IMR-90 (cell line): ENCODE measurements at regions not wholly inside any gene's neighbourhood (a gene's known extent, or its start where the extent isn't known, plus 50 kb on each side); places are given as distances from the start of the nearest gene placed in this dataset.

Experiments used
- ATAC-seq: fragments of 200-7000 bp; cut with Tn5 transposase; 2 replicates; pipeline ENCODE4 v1.9.1; 2020; ENCODE audit warnings: low read depth, mild to moderate bottlenecking, moderate library complexity
- BruUV-seq: library from RNA; stranded (reverse); fragments of 400-500 nt; replicated peaks from 2 replicates; lab custom pipeline; 2021; lab: Mats Ljungman, UMichigan
- CTCF ChIA-PET: fragments of 300-600 bp; formaldehyde crosslinking; extraction: SDS; loops from one replicate; lab custom pipeline; 2021; ENCODE audit warnings: antibody characterized with exemption; lab: Yijun Ruan, JAX
- POLR2A ChIA-PET: fragments of 300-600 bp; sonication (Branson Sonifier 250); formaldehyde crosslinking; loops from one replicate; lab custom pipeline; 2022; ENCODE audit warnings: antibody characterized with exemption; ENCODE audit not compliant: unreplicated experiment; lab: Charles Lee
- DNase-seq: peaks from one replicate; pipeline ENCODE4 v3.0.0; 2013
- H2AFZ ChIP-seq: replicated peaks from 2 replicates; pipeline ENCODE3; 2013; ENCODE audit warnings: low read length, mild to moderate bottlenecking; ENCODE audit not compliant: poor library complexity
- H2AK5ac ChIP-seq: 2 replicates; pipeline ENCODE4 v1.6.1; 2013; ENCODE audit warnings: low read depth, low read length, inconsistent platforms
- H2AK9ac ChIP-seq: replicated peaks from 2 replicates; pipeline ENCODE3; 2013; ENCODE audit warnings: mild to moderate bottlenecking, low read depth, low read length, moderate library complexity; ENCODE audit not compliant: poor library complexity
- H2BK120ac ChIP-seq: 2 replicates; pipeline ENCODE4 v1.6.1; 2013; ENCODE audit warnings: low read depth, low read length, inconsistent platforms
- H2BK15ac ChIP-seq: 3 replicates; pipeline ENCODE4 v1.6.1; 2013; ENCODE audit warnings: low read depth, low read length, inconsistent platforms
- H2BK20ac ChIP-seq: 2 replicates; pipeline ENCODE4 v1.6.1; 2013; ENCODE audit warnings: low read depth, mild to moderate bottlenecking, inconsistent platforms, low read length, moderate library complexity
- H2BK5ac ChIP-seq: 2 replicates; pipeline ENCODE4 v1.6.1; 2013; ENCODE audit warnings: mild to moderate bottlenecking, low read depth, low read length, inconsistent platforms; ENCODE audit not compliant: poor library complexity, severe bottlenecking
- H3K14ac ChIP-seq: replicated peaks from 2 replicates; pipeline ENCODE4 v1.6.1; 2013; ENCODE audit warnings: low read depth, low read length, inconsistent platforms
- H3K18ac ChIP-seq: 2 replicates; pipeline ENCODE4 v1.6.1; 2013; ENCODE audit warnings: low read depth, low read length, control low read depth
- H3K23ac ChIP-seq: 2 replicates; pipeline ENCODE4 v1.6.1; 2013; ENCODE audit warnings: low read depth, low read length, inconsistent platforms
- H3K27ac ChIP-seq: 2 replicates; pipeline ENCODE4 v1.5.1; 2013; ENCODE audit warnings: mild to moderate bottlenecking, control low read depth, low read length; ENCODE audit not compliant: insufficient read depth
- H3K27me3 ChIP-seq: 2 replicates; pipeline ENCODE4 v1.6.1; 2013; ENCODE audit warnings: low read length; ENCODE audit not compliant: control insufficient read depth, insufficient read depth
- H3K36me3 ChIP-seq: 2 replicates; pipeline ENCODE4 v1.6.1; 2013; ENCODE audit warnings: low read length, mixed read lengths; ENCODE audit not compliant: control insufficient read depth, insufficient read depth
- H3K4ac ChIP-seq: 2 replicates; pipeline ENCODE4 v1.6.1; 2013; ENCODE audit warnings: low read depth, low read length, inconsistent platforms
- H3K4me1 ChIP-seq: 2 replicates; pipeline ENCODE4 v1.6.1; 2013; ENCODE audit warnings: low read length, mixed read lengths; ENCODE audit not compliant: control insufficient read depth, insufficient read depth
- H3K4me2 ChIP-seq: 2 replicates; pipeline ENCODE4 v1.6.1; 2013; ENCODE audit warnings: low read depth, mild to moderate bottlenecking, control low read depth, low read length, moderate library complexity
- H3K4me3 ChIP-seq: 2 replicates; pipeline ENCODE4 v1.5.1; 2013; ENCODE audit warnings: low read depth, mild to moderate bottlenecking, control low read depth, low read length, moderate library complexity; ENCODE audit not compliant: insufficient read depth
- H3K56ac ChIP-seq: 2 replicates; pipeline ENCODE4 v1.6.1; 2013; ENCODE audit warnings: low read length, inconsistent platforms; ENCODE audit not compliant: insufficient read depth; ENCODE audit errors: extremely low read depth
- H3K79me1 ChIP-seq, 2 experiments: 2 replicates each; pipeline ENCODE4 v1.6.1; 2013; ENCODE audit warnings: low read length in 2 of 2, inconsistent platforms in 1 of 2, low read depth in 1 of 2
- H3K9ac ChIP-seq: 2 replicates; pipeline ENCODE4 v1.6.1; 2013; ENCODE audit warnings: low read depth, low read length, control low read depth
- H3K9me1 ChIP-seq: 2 replicates; pipeline ENCODE4 v1.6.1; 2013; ENCODE audit warnings: low read length, inconsistent platforms; ENCODE audit not compliant: insufficient read depth
- H3K9me3 ChIP-seq: 2 replicates; pipeline ENCODE4 v1.6.1; 2013; ENCODE audit warnings: low read length; ENCODE audit not compliant: control insufficient read depth, insufficient read depth
- H4K20me1 ChIP-seq: 2 replicates; pipeline ENCODE4 v1.6.1; 2013; ENCODE audit warnings: low read length, inconsistent platforms; ENCODE audit not compliant: insufficient read depth
- H4K5ac ChIP-seq: 2 replicates; pipeline ENCODE4 v1.6.1; 2013; ENCODE audit warnings: mild to moderate bottlenecking, low read depth, low read length, control low read depth
- H4K8ac ChIP-seq, 2 experiments: 2 replicates each; pipeline ENCODE4 v1.6.1; 2013; ENCODE audit warnings: low read depth in 2 of 2, low read length in 2 of 2, control low read depth in 1 of 2, inconsistent platforms in 1 of 2
- H4K91ac ChIP-seq: 2 replicates; pipeline ENCODE4 v1.6.1; 2013; ENCODE audit warnings: low read depth, low read length, inconsistent platforms; ENCODE audit not compliant: insufficient read depth
- CEBPB ChIP-seq: IDR thresholded peaks from 2 replicates; pipeline ENCODE4 v1.6.1; 2012; ENCODE audit warnings: low read depth, low read length, improper control_type of control experiment
- CHD1 ChIP-seq: IDR thresholded peaks from 2 replicates; pipeline ENCODE4 v1.6.1; 2012; ENCODE audit warnings: low read depth, low read length, improper control_type of control experiment
- CTCF ChIP-seq: conservative IDR thresholded peaks from 2 replicates; pipeline ENCODE4 v1.5.1; 2012; ENCODE audit warnings: mild to moderate bottlenecking, low read depth, low read length, improper control_type of control experiment
- ELK1 ChIP-seq: fragments of 150-350 bp; IDR thresholded peaks from 2 replicates; pipeline ENCODE4 v1.6.1; 2016; ENCODE audit warnings: low read depth, mild to moderate bottlenecking, low read length, moderate library complexity, borderline replicate concordance
- NFE2L2 ChIP-seq: fragments of 150-350 bp; IDR thresholded peaks from 2 replicates; pipeline ENCODE4 v1.6.1; 2016; ENCODE audit warnings: low read depth, mild to moderate bottlenecking, low read length
- POLR2A ChIP-seq: IDR thresholded peaks from 2 replicates; pipeline ENCODE4 v1.6.1; 2012; ENCODE audit warnings: mild to moderate bottlenecking, low read depth, low read length
- RAD21 ChIP-seq: IDR thresholded peaks from 2 replicates; pipeline ENCODE4 v1.6.1; 2012; ENCODE audit warnings: low read length, improper control_type of control experiment
- WGBS, 2 experiments: methylation state at CpG; one replicate each; pipeline versions ENCODE4 v1.1.5 to v1.1.7; 2013; ENCODE audit warnings: missing lambda C conversion rate in 2 of 2; ENCODE audit not compliant: insufficient read length in 1 of 2; ENCODE audit errors: extremely low coverage in 2 of 2; 5-methylcytosine and 5-hydroxymethylcytosine counted together
- dilution Hi-C: fragments of 300-500 bp; cut with HindIII; formaldehyde crosslinking; loops from one replicate; pipeline ENCODE4 v1.14.3; 2018; ENCODE audit warnings: low sequenced_read_pairs; ENCODE audit not compliant: unreplicated experiment
- in situ Hi-C: fragments of 300-500 bp; cut with MboI; formaldehyde crosslinking; loops from 3 replicates; pipeline ENCODE4 v1.14.3; 2019; ENCODE audit warnings: low sequenced_read_pairs, inconsistent platforms, mixed read lengths
- intact Hi-C: fragments of 100-400 bp; cut with micrococcal nuclease; formaldehyde crosslinking; loops from 2 replicates; pipeline ENCODE4 v1.10.0; 2022

DNA sequence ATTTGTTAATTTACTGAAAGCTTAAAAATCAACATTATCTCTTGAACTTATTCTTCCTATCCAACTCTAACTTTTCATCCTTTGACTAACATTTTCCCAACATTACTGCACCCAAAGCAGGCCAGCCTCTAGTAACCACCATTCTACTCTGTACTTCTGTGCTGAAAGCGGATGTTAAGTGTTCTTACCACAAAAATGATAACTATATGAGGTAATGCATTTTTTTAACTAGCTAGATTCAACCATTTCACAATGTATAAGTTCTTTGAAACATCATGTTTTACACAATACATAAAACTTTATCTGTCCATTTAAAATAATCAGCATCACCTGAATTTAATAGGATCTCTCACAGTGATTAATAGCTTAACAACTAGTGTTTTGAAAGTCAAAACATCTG is 468.5 kb upstream of the MGAT4C start:
- no peak overlapping the region for H2AFZ ChIP-seq
- WGBS, 2 experiments = no CpG with 5 or more reads among the region's 1 CpG

More for the DNA sequence above, 468.5 kb upstream of the MGAT4C start:
- dilution Hi-C loops = no loop called here
- no peaks in the 10 kb centered on the region for H3K9me1 ChIP-seq
- ChIA-PET POLR2A (no interaction called here), CTCF (no interaction called here)
- H3K18ac ChIP-seq = peak overlapping the region; percentile 81; the same call in 1 of the 2 replicates
- H3K4me2 ChIP-seq = 0 out of 2 replicates have a peak overlapping the region, but pooled peaks have one; percentile 12
- H2BK15ac ChIP-seq = no peak overlapping the region; the same call in 2 of the 3 replicates
- DNase-seq (peak; percentile 86), ATAC-seq (peak; percentile 90)
- H3K4me1 ChIP-seq = peaks cover 9% of the 10 kb centered on the region
- H3K4ac ChIP-seq = no peak overlapping the region; the same call in 1 of the 2 replicates
- peak overlapping the region; percentile 67; the same call in 1 of the 2 replicates for H2BK120ac ChIP-seq
- H3K9me3 ChIP-seq = no peaks in the 10 kb centered on the region
- H2BK20ac ChIP-seq = 0 out of 2 replicates have a peak overlapping the region, but pooled peaks have one; percentile 37
- H2AK5ac ChIP-seq = no peak overlapping the region
- intact Hi-C loops = no loop called here
- H3K4me3 ChIP-seq = no peak overlapping the region
- no peak overlapping the region; the same call in 1 of the 2 replicates for H3K14ac ChIP-seq
- H3K27me3 ChIP-seq = no peaks in the 10 kb centered on the region
- no peaks in the 10 kb centered on the region for H3K36me3 ChIP-seq
- peak overlapping the region; percentile 91; the same call in 1 of the 2 replicates for H3K27ac ChIP-seq
- H2BK5ac ChIP-seq = peak overlapping the region; percentile 99
- no peak overlapping the region for H3K9ac ChIP-seq
- no peak overlapping the region for H2AK9ac ChIP-seq
- no peak overlapping the region for H3K56ac ChIP-seq
- peak; percentile 90 for TF ChIP-seq CEBPB
- TF ChIP-seq ELK1 = no peak
- TF ChIP-seq POLR2A = no peak
- TF ChIP-seq CTCF = no peak
- no peak for TF ChIP-seq NFE2L2
- TF ChIP-seq RAD21 = no peak
- TF ChIP-seq CHD1 = no peak
- H4K5ac ChIP-seq = peak overlapping the region; percentile 96
- no peak overlapping the region for H3K23ac ChIP-seq
- no TSS peak for BruUV-seq
- H4K91ac ChIP-seq = no peak overlapping the region
- H4K8ac ChIP-seq = peak overlapping the region; percentile 82 to 86; a peak in 2 of 4 replicates
- H4K20me1 ChIP-seq = no peaks in the 10 kb centered on the region
- in situ Hi-C loops = no loop called here
- no peaks in the 10 kb centered on the region for H3K79me1 ChIP-seq
